SKM-1 treated with dmso at 0.1 percent for 144 hours (cell line): ENCODE measurements at regions not wholly inside any gene's neighbourhood (a gene's known extent, or its start where the extent isn't known, plus 50 kb on each side); places are given as distances from the start of the nearest gene placed in this dataset.
"Not testable (repeated sequence)": the region's sequence is repeated elsewhere in the genome, so short reads cannot be mapped to it uniquely, and the experiment has no call there.

Experiments
- DNase-seq: peaks from one replicate; lab custom pipeline; 2025; ENCODE audit not compliant: unreplicated experiment; lab: John Stamatoyannopoulos, UW

DNA sequence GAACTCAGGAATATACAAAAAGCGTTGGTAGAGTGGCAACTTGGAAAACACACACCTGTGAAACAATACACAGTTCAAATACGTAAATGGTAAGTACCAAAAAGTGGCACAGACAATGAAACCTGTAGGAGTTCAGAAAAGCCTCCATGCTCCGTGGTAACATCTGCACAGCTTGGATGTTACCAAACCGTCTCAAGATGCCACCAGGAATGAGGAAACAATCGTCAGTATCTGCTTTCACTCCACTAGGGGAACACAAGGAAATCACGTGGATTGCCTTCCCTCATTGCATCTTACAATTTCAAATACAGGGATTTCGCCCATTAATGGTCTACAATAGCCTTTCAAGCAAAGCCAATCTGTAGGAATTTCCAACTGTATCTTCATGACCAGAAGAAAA, 224.6 kb upstream of the LRRC61 start:
- not testable (repeated sequence) for DNase-seq

DNA sequence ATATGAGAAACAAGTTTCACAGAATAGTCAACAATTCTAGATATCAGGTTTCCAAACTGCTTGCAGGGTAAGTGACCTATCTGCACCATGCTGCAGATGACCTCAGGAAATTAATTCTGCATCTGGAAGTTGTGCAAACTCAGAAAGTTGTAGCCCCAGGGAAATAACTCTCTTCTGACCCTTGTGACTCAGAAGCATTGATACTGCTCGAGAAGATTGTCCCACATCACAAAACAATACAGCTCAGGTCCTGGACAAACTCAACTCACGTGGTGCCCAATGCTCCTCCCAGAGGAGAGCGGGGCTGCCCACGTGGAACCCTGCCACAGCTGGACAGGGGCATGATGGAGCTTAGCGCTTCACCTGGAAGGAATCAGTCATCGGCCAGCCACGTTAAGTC, 221.9 kb upstream of the LRRC61 start:
- not testable (repeated sequence) for DNase-seq

DNA sequence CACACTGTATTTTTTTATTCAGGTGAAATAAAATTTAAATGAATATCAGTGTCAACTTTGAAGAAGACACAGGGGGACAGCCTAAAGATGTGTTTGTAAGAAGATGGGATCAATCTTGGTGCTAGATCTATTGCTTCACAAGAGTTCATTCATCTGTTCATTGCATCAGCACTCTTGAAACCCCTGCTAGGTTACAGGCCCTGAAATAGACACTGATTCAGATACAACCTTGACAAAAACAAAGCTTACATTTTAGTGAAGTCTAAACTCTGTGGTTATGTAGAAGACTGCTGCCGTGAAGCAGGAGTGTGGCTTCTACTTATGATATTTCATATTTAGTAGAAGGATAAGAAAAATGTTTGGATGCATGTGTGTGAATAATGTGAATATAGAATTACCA, 215.9 kb upstream of the LRRC61 start:
- not testable (repeated sequence) for DNase-seq

- DNase-seq, result not testable (repeated sequence)
These were observed 212.8 kb upstream of the LRRC61 start for GRCh38 chr7:150110375-150110820.

DNA sequence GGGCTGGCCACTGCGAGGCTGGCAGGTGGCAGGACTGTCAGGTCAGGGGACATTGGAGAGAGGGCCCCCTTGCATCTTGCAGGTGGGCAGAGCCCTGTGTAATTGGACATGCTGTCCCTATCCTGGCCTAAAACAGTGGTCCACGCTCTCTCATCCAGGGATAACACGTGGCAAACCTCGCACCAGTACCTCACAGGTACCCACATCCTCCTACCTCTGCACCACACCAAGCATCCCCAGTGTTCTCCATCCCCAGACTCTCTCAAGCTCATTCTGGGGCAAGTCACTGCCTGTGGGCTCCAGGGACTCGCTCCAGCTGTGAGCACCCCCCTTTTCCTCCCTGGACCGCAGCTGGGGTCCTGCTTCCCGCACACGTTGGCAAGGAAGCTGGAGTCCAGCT, 212.3 kb upstream of the LRRC61 start:
- not testable (repeated sequence) for DNase-seq

DNA sequence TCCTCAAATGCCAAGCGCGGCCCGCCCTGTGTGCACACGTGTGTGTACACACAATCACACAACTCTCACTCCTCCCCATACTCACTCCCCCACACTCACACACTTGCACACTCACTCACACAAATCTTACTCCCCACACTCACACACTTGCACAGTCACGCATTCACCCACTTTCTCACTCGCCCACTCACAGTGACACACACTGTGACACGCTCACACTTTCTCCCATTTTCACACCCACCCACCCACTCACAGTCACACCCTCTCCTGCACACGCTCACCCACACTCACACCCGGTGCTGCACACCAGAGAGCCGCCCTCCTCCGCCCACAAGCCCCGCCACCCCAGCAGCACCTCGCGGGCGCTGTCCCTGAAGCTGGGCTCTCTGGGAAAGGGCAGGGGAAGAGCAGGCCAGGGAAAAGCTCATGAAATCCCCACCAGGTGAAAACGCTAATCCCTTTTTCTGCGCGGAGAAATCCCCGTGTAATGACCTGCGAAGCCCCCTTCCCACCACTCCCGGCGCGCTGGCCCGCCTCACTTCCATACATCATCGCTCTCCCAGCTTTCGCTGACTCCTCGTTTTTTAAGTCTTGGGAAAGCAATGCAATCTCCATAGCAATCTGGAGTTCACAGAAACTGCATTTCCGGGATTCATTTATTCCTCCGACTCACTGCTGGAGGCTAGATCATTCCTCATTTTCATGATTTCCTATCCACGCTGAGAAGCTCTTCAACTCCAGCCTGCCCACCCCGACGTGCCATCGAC, 211.6 kb upstream of the LRRC61 start:
- DNase-seq, result not testable (repeated sequence)

DNA sequence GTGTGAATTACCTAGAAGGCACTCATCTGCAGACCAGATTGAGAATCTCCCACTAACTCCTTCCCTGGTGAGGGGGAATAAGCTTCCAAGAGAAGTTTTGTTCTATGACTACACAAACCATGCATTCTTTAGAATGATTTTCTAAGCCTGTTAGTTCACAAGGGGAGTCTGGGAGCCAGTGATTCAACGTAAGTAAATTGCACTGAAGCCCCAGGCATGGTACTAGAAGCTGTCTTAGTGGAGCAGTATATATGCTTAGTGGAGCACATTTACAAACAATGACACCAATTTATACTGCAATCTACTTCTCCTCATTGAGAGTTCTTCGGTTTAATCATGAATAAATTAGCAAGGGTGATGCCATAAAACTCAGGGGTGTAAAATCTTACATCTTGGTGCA, 209.9 kb upstream of the LRRC61 start:
- not testable (repeated sequence) for DNase-seq

DNA sequence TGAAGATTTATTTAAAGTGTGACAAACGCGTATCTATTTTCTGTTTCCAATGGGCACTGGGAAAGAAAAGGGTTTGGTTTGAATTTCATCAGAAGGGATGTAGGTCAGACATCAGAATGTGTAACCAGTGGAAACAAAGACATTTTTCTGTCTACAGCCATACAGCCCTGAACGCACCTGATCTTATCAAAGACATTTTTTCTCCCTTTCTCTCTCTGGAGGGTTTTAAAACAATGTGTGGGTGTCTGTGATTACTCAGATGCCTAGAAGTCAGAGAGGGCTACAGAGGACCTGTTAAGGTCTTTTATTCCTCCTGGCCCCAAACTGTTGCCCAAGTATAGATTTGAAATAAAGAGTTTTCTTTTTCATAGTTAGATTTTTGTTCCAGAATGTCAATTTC, 208.6 kb upstream of the LRRC61 start:
- not testable (repeated sequence) for DNase-seq

- not testable (repeated sequence) for DNase-seq
These were observed 203.2 kb upstream of the LRRC61 start for GRCh38 chr7:150119966-150120365.

- DNase-seq, result not testable (repeated sequence)
These were observed 197.3 kb upstream of the LRRC61 start for GRCh38 chr7:150125831-150126230.

- not testable (repeated sequence) for DNase-seq
These were observed 188.7 kb upstream of the LRRC61 start for GRCh38 chr7:150134451-150134850.

DNA sequence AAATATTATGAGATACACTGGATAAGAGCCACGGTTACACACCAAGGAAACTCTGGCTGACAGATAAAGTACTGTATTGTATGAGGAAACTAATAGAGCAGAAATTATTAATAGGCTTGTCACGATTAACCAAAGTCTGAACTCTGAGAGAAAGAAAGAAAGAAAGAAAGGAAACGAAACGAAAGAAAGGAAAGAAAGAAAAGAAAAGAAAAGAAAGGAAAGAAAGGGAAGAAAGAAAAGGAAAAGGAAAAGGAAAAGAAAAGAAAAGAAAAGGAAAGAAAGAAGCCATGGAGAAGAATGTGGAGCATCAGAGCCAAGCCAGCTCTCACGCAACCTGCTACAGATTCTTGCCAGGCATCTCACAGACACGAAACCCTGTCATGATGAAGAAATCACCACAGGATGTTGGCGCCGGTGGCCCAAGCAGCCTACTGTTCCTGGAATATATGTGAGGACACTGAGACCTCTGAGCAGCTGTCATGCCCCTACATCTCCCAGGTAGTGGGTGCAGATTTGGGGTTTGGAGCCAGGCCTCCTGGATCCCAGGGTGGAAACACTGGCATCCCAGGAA, 187.4 kb upstream of the LRRC61 start:
- not testable (repeated sequence) for DNase-seq

GRCh38 chr7:150139840-150140239, 183.3 kb upstream of the LRRC61 start:
- DNase-seq, result not testable (repeated sequence)

DNA sequence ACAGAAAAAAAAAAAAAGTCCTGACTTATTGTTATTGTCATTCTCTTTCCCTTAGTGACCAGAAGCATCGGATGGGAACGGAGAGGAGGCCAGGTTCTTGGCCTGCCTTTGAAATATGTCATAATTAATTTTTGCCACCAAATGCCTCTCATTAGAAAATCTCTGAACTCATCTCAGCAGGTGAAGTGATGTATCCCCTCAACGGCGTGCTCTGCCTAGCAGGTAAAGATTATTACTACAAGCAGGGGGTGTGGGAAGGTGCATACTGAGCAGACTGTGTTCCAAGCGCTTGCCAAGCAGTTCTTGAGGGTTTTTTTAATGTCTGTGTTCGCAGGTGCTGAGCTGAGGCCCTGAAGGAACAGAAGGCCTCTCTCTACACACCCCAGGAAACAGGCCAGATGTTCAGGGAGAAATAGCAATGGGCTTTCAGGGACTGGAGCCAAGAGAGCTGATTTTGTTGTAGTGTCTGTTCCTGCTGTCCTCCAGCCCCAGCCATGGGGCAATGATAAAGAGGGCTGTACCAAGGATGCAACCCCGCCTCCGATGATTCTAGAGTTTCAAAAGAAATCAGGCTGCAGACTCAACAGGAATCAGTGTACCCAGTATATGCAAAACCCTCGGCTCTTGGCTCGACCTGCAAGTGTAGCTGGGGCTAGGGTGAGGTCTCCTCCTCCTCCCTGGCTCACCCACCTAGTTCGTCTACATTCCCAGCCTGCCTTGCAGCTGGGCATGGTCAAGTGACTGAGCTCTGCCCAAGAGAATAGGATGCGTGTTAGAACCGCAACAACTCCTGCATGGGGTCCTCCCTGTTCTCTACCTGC, 181.4 kb upstream of the LRRC61 start:
- DNase-seq, result not testable (repeated sequence)

DNA sequence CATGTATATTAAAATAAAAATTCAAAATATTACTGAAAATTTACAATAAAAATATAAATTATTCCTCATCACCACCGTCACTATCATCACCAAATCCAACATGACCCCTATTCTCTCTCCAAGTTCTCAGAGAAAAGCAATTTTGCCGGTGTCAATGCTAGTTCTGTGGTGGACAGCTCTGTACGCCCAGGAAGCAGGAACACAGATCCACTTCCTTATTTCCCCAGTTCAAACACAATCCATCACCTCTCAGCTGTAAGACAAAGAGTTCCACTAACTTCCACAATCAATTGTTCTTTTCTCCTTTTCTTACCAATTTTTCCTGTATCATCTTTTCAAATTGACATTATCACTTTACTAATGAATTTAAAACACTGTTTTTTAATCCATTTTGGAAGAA, 177.0 kb upstream of the LRRC61 start:
- DNase-seq, result not testable (repeated sequence)

GRCh38 chr7:150147524-150147923, 175.6 kb upstream of the LRRC61 start:
- not testable (repeated sequence) for DNase-seq

GRCh38 chr7:150156015-150156414, 167.1 kb upstream of the LRRC61 start:
- DNase-seq, result not testable (repeated sequence)

DNA sequence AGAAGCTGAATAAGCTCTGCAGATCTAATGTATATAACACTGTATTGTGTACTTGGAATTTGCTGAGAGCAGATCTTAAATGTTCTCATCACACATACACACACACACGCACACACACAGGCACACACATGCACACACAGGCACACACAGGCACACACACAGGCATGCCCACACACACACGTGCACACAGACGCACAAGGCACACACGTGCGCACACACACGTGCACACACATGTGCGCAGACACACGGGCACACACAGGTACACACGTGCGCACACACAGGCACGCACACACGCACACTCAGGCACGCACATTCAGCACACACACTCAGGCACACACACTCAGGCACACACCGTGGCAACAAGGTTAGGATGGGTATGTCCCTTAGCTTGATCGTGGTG, 164.5 kb upstream of the LRRC61 start:
- not testable (repeated sequence) for DNase-seq

- not testable (repeated sequence) for DNase-seq
These were observed 153.6 kb upstream of the LRRC61 start for GRCh38 chr7:150169515-150169914.

DNA sequence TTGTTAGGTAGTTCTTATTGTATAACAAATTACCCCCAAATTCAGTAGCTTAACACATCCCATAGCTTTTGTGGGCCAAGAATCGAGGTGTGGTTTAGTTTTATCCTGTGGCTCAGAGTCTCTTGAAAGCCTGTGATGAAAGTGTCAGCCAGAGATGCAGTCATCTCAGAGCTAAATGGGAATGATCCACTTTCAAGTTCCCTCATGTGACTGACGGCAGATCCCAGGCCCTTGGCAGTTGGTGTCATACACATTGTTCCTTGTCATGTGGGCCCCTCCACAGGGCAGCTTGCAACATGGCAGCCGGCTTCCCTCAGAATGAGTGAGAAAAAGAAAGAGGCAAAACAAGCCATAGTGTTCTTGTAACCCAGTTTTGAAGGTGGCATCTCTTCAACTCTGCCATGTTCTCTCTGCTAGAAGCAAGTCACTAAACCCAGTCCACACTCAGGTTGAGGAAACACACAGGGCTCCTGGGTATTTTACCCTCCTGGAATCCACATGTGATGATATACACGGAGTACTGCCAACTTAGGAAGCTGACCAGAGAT, 153.1 kb upstream of the LRRC61 start:
- DNase-seq, result not testable (repeated sequence)

GRCh38 chr7:150183602-150184001, 139.6 kb upstream of the LRRC61 start:
- DNase-seq, result not testable (repeated sequence)
